GM23338 (cell line): ENCODE measurements at regions not wholly inside any gene's neighbourhood (a gene's known extent, or its start where the extent isn't known, plus 50 kb on each side); places are given as distances from the start of the nearest gene placed in this dataset.

ENCODE experiments used
- ATAC-seq: fragments of 200-7000 bp; cut with Tn5 transposase; 3 replicates; pipeline ENCODE4 v1.9.1; 2020
- DNase-seq: peaks from one replicate; pipeline ENCODE4 v3.0.0-alpha.2; 2015; ENCODE audit warnings: low spot score
- H2AFZ ChIP-seq: fragments of 200-600 bp; sonication (generic); 2 replicates; pipeline ENCODE4 v1.8.0; 2016; ENCODE audit warnings: antibody characterized with exemption, mild to moderate bottlenecking, moderate library complexity
- H3F3A ChIP-seq: fragments of 200-600 bp; sonication (generic); replicated peaks from 2 replicates; pipeline ENCODE4 v1.8.0; 2017; ENCODE audit warnings: antibody characterized with exemption, mixed run types, low read depth
- H3K27ac ChIP-seq: fragments of 200-600 bp; sonication (generic); 2 replicates; pipeline ENCODE4 v1.6.1; 2016; ENCODE audit warnings: low read depth
- H3K27me3 ChIP-seq: fragments of 200-600 bp; sonication (generic); 2 replicates; pipeline ENCODE4 v1.8.0; 2016; ENCODE audit warnings: mild to moderate bottlenecking, mixed run types, moderate library complexity; ENCODE audit not compliant: insufficient read depth
- H3K36me3 ChIP-seq: fragments of 200-600 bp; sonication (generic); 2 replicates; pipeline ENCODE4 v1.8.0; 2016; ENCODE audit warnings: mild to moderate bottlenecking; ENCODE audit not compliant: insufficient read depth
- H3K4me1 ChIP-seq: fragments of 200-600 bp; sonication (generic); 2 replicates; pipeline ENCODE4 v1.8.0; 2016; ENCODE audit warnings: mild to moderate bottlenecking, moderate library complexity; ENCODE audit not compliant: insufficient read depth
- H3K4me2 ChIP-seq: fragments of 200-600 bp; sonication (generic); 2 replicates; pipeline ENCODE4 v1.7.1; 2017; ENCODE audit warnings: mixed run types
- H3K4me3 ChIP-seq: fragments of 200-600 bp; sonication (generic); 2 replicates; pipeline ENCODE4 v1.6.1; 2016; ENCODE audit warnings: mixed run types
- H3K79me2 ChIP-seq: fragments of 200-600 bp; sonication (generic); replicated peaks from 2 replicates; pipeline ENCODE4 v1.8.0; 2017; ENCODE audit warnings: mild to moderate bottlenecking; ENCODE audit not compliant: insufficient read depth
- H3K9me2 ChIP-seq: fragments of 200-600 bp; sonication (generic); 2 replicates; pipeline ENCODE4 v1.8.0; 2017; ENCODE audit not compliant: insufficient read depth
- H4K20me1 ChIP-seq: fragments of 200-600 bp; sonication (generic); replicated peaks from 2 replicates; pipeline ENCODE4 v1.8.0; 2017; ENCODE audit warnings: mild to moderate bottlenecking; ENCODE audit not compliant: insufficient read depth
- H3K27ac Mint-ChIP-seq: 2 replicates; pipeline ENCODE4 v1.8.0; 2020; ENCODE audit warnings: inconsistent platforms, mild to moderate bottlenecking, moderate library complexity, mixed read lengths
- H3K27me3 Mint-ChIP-seq: 3 replicates; pipeline ENCODE4 v1.8.0; 2022; ENCODE audit warnings: low read depth, mild to moderate bottlenecking, moderate library complexity, mixed read lengths, inconsistent platforms; ENCODE audit not compliant: insufficient read depth, poor library complexity
- H3K36me3 Mint-ChIP-seq: 3 replicates; pipeline ENCODE4 v1.8.0; 2021; ENCODE audit warnings: low read depth, mild to moderate bottlenecking, inconsistent platforms, moderate library complexity, mixed read lengths
- H3K4me1 Mint-ChIP-seq: 3 replicates; pipeline ENCODE4 v1.8.0; 2020; ENCODE audit warnings: mild to moderate bottlenecking, inconsistent platforms, mixed read lengths
- H3K4me3 Mint-ChIP-seq: 3 replicates; pipeline ENCODE4 v1.8.0; 2021; ENCODE audit warnings: moderate library complexity, mild to moderate bottlenecking, inconsistent platforms, mixed read lengths
- H3K9me3 Mint-ChIP-seq: 3 replicates; pipeline ENCODE4 v1.8.0; 2020; ENCODE audit warnings: moderate library complexity, mild to moderate bottlenecking, inconsistent platforms, mixed read lengths
- CREB1 ChIP-seq: fragments of 250-450 bp; sonication (Bioruptor Pico); IDR thresholded peaks from 2 replicates; pipeline ENCODE4 v1.5.0; 2020; ENCODE audit warnings: low read depth, mild to moderate bottlenecking, moderate library complexity
- EZH2 ChIP-seq: fragments of 200-600 bp; sonication (generic); IDR thresholded peaks from one replicate; pipeline ENCODE4 v1.8.0; 2017; ENCODE audit warnings: antibody characterized with exemption, mild to moderate bottlenecking, low read depth; ENCODE audit not compliant: unreplicated experiment
- EZH2phosphoT487 ChIP-seq: fragments of 200-600 bp; sonication (generic); IDR thresholded peaks from one replicate; pipeline ENCODE4 v1.8.1; 2018; ENCODE audit warnings: antibody characterized with exemption; ENCODE audit not compliant: unreplicated experiment
- JUNB ChIP-seq: IDR thresholded peaks from one replicate; pipeline ENCODE4 v1.6.1; 2016; ENCODE audit warnings: antibody characterized with exemption; ENCODE audit not compliant: unreplicated experiment
- NANOG ChIP-seq: IDR thresholded peaks from 2 replicates; pipeline ENCODE4 v1.6.1; 2016; ENCODE audit warnings: antibody characterized with exemption, borderline replicate concordance
- POLR2AphosphoS5 ChIP-seq: IDR thresholded peaks from 2 replicates; pipeline ENCODE4 v1.6.1; 2016; ENCODE audit warnings: antibody characterized with exemption, low read depth
- STAT1 ChIP-seq: IDR thresholded peaks from one replicate; pipeline ENCODE4 v1.6.1; 2016; ENCODE audit warnings: antibody characterized with exemption; ENCODE audit not compliant: unreplicated experiment
- ZNF114 ChIP-seq: fragments of 250-450 bp; sonication (Bioruptor Pico); IDR thresholded peaks from 2 replicates; pipeline ENCODE4 v1.5.0; 2020; ENCODE audit warnings: mild to moderate bottlenecking, moderate library complexity
- TF ChIP-seq, protein P1 (sequence below), 2 experiments: fragments of 200-600 bp in 1 of 2; sonication (generic) in 1 of 2; conservative IDR thresholded peaks; 2 replicates each; pipeline versions ENCODE4 v1.5.1 to v1.6.1; 2016 to 2017; ENCODE audit warnings: antibody characterized with exemption in 2 of 2, low read depth in 2 of 2, mild to moderate bottlenecking in 2 of 2, moderate library complexity in 1 of 2
- TF ChIP-seq, protein P2 (sequence below): IDR thresholded peaks from 2 replicates; pipeline ENCODE4 v1.6.1; 2016; ENCODE audit warnings: antibody characterized with exemption
- TF ChIP-seq, protein P3 (sequence below): IDR thresholded peaks from one replicate; pipeline ENCODE4 v1.6.1; 2018; ENCODE audit warnings: antibody characterized with exemption; ENCODE audit not compliant: unreplicated experiment

DNA sequence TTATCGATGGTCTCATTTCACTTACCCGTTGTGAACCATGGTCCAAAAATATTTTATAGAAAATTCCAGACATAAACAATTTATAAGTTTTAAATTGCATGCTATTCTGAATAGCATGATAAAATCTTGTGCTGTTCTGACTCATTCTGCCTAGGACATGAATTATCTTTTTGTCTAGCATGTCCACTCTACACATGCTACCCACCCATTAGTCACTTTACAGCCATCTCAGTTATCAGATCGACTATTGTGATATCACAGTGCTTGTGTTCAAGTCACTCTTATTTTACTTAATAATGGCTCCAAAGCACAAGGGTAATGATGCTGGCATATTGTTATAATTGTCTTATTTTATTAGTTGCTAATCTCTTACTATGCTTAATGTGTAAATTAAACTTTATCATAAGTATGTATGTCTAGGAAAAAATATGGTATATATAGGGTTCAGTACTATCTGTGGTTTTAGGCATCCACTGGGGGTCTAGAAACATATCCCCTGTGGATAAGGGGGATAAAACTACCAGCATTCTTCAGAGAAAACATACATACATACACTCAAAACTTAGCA lies 252.0 kb upstream of the HTR1E start (continued):
- no peak for TF ChIP-seq CREB1 (CRISPR knock-in tag)
- TF ChIP-seq, protein P1, sequence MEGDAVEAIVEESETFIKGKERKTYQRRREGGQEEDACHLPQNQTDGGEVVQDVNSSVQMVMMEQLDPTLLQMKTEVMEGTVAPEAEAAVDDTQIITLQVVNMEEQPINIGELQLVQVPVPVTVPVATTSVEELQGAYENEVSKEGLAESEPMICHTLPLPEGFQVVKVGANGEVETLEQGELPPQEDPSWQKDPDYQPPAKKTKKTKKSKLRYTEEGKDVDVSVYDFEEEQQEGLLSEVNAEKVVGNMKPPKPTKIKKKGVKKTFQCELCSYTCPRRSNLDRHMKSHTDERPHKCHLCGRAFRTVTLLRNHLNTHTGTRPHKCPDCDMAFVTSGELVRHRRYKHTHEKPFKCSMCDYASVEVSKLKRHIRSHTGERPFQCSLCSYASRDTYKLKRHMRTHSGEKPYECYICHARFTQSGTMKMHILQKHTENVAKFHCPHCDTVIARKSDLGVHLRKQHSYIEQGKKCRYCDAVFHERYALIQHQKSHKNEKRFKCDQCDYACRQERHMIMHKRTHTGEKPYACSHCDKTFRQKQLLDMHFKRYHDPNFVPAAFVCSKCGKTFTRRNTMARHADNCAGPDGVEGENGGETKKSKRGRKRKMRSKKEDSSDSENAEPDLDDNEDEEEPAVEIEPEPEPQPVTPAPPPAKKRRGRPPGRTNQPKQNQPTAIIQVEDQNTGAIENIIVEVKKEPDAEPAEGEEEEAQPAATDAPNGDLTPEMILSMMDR (conservative IDR thresholded peaks at IDR 0.05; ENCODE audit: low read depth in 2 of 2) = no peak
- TF ChIP-seq, protein P2, sequence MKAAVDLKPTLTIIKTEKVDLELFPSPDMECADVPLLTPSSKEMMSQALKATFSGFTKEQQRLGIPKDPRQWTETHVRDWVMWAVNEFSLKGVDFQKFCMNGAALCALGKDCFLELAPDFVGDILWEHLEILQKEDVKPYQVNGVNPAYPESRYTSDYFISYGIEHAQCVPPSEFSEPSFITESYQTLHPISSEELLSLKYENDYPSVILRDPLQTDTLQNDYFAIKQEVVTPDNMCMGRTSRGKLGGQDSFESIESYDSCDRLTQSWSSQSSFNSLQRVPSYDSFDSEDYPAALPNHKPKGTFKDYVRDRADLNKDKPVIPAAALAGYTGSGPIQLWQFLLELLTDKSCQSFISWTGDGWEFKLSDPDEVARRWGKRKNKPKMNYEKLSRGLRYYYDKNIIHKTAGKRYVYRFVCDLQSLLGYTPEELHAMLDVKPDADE = no peak
- TF ChIP-seq, protein P3, sequence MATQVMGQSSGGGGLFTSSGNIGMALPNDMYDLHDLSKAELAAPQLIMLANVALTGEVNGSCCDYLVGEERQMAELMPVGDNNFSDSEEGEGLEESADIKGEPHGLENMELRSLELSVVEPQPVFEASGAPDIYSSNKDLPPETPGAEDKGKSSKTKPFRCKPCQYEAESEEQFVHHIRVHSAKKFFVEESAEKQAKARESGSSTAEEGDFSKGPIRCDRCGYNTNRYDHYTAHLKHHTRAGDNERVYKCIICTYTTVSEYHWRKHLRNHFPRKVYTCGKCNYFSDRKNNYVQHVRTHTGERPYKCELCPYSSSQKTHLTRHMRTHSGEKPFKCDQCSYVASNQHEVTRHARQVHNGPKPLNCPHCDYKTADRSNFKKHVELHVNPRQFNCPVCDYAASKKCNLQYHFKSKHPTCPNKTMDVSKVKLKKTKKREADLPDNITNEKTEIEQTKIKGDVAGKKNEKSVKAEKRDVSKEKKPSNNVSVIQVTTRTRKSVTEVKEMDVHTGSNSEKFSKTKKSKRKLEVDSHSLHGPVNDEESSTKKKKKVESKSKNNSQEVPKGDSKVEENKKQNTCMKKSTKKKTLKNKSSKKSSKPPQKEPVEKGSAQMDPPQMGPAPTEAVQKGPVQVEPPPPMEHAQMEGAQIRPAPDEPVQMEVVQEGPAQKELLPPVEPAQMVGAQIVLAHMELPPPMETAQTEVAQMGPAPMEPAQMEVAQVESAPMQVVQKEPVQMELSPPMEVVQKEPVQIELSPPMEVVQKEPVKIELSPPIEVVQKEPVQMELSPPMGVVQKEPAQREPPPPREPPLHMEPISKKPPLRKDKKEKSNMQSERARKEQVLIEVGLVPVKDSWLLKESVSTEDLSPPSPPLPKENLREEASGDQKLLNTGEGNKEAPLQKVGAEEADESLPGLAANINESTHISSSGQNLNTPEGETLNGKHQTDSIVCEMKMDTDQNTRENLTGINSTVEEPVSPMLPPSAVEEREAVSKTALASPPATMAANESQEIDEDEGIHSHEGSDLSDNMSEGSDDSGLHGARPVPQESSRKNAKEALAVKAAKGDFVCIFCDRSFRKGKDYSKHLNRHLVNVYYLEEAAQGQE = no peak

- H3K4me1 Mint-ChIP-seq = no peaks in the 10 kb centered on the region
- Histone ChIP-seq H3K4me3 (no peak overlapping the region), H3K4me2 (no peak overlapping the region), H3K27me3 (no peaks in the 10 kb centered on the region), H3K4me1 (no peaks in the 10 kb centered on the region), H4K20me1 (no peaks in the 10 kb centered on the region), H2AFZ (no peak overlapping the region; the same call in 1 of the 2 replicates), H3K9me2 (no peaks in the 10 kb centered on the region; the same call in 1 of the 2 replicates), H3K27ac (no peak overlapping the region), H3F3A (no peaks in the 10 kb centered on the region), H3K79me2 (no peaks in the 10 kb centered on the region), H3K36me3 (no peaks in the 10 kb centered on the region)
- peaks cover 10% of the 10 kb centered on the region; the same call in 2 of the 3 replicates for H3K9me3 Mint-ChIP-seq
- ATAC-seq (no peak), DNase-seq (no peak)
- H3K4me3 Mint-ChIP-seq = no peak overlapping the region
- no peaks in the 10 kb centered on the region for H3K36me3 Mint-ChIP-seq
- peaks cover 5% of the 10 kb centered on the region for H3K27me3 Mint-ChIP-seq
- no peak overlapping the region for H3K27ac Mint-ChIP-seq
- no peak for TF ChIP-seq POLR2AphosphoS5
- no peak for TF ChIP-seq JUNB
- TF ChIP-seq CREB1 (CRISPR knock-in tag) = no peak
- TF ChIP-seq, protein P3 = no peak
- TF ChIP-seq NANOG = no peak
- TF ChIP-seq, protein P2 = no peak
- TF ChIP-seq, protein P1 (conservative IDR thresholded peaks at IDR 0.05; ENCODE audit: low read depth in 2 of 2) = no peak
- TF ChIP-seq EZH2 = no peak
- no peak for TF ChIP-seq EZH2phosphoT487
- TF ChIP-seq ZNF114 (CRISPR knock-in tag) = no peak
- TF ChIP-seq STAT1 = no peak
Observed at GRCh38 chr6:86683132-86683908, 254.0 kb upstream of the HTR1E start.
